CD14-positive monocyte (primary cell): ENCODE measurements at regions not wholly inside any gene's neighbourhood (a gene's known extent, or its start where the extent isn't known, plus 50 kb on each side); places are given as distances from the start of the nearest gene placed in this dataset.

Source experiments
- DNase-seq, 3 donors: peaks; one replicate each; pipeline ENCODE4 v3.0.0-alpha.2; 2011 to 2022
- H2AFZ ChIP-seq: 2 replicates; pipeline ENCODE4 v1.6.0; 2012; ENCODE audit warnings: mild to moderate bottlenecking, low read depth, low read length, inconsistent platforms; ENCODE audit not compliant: insufficient read depth, poor library complexity, severe bottlenecking
- H3K27ac ChIP-seq, 2 donors: 1 replicate in 1 of 2; 2 replicates in 1 of 2; pipeline ENCODE4 v1.5.1; 2012 to 2013; ENCODE audit warnings: low read length in 2 of 2, control low read depth in 1 of 2, inconsistent platforms in 1 of 2, low read depth in 1 of 2, mild to moderate bottlenecking in 1 of 2
- H3K27me3 ChIP-seq, 2 donors: one replicate each; pipeline versions ENCODE4 v1.6.0 to v1.6.1; 2011 to 2013; ENCODE audit warnings: low read length in 2 of 2; ENCODE audit not compliant: control insufficient read depth in 2 of 2, insufficient read depth in 2 of 2
- H3K36me3 ChIP-seq, 2 donors: replicated peaks in 1 of 2; 1 replicate in 1 of 2; 2 replicates in 1 of 2; pipeline versions ENCODE4 v1.5.1 to v1.6.1; 2012 to 2013; ENCODE audit warnings: low read length in 2 of 2, control low read depth in 1 of 2, inconsistent platforms in 1 of 2, mild to moderate bottlenecking in 1 of 2; ENCODE audit not compliant: insufficient read depth in 2 of 2, control insufficient read depth in 1 of 2
- H3K4me1 ChIP-seq, 2 donors: 1 replicate in 1 of 2; 2 replicates in 1 of 2; pipeline versions ENCODE4 v1.5.1 to v1.6.1; 2012 to 2013; ENCODE audit warnings: low read length in 2 of 2, control low read depth in 1 of 2, inconsistent platforms in 1 of 2, mild to moderate bottlenecking in 1 of 2, moderate library complexity in 1 of 2; ENCODE audit not compliant: insufficient read depth in 2 of 2, control insufficient read depth in 1 of 2
- H3K4me2 ChIP-seq: replicated peaks from 2 replicates; pipeline ENCODE3; 2012; ENCODE audit warnings: low read length, moderate library complexity, mild to moderate bottlenecking; ENCODE audit not compliant: poor library complexity, severe bottlenecking; ENCODE audit errors: extremely low read depth
- H3K4me3 ChIP-seq, 3 experiments: fragments of 200-600 bp in 1 of 3; sonication (generic) in 1 of 3; replicated peaks in 1 of 3; 1 replicate in 2 of 3; 2 replicates in 1 of 3; pipeline ENCODE4 v1.5.1; 2011 to 2013; ENCODE audit warnings: low read length in 3 of 3, mild to moderate bottlenecking in 3 of 3, control low read depth in 2 of 3, low read depth in 2 of 3, inconsistent platforms in 1 of 3, moderate library complexity in 1 of 3
- H3K79me2 ChIP-seq: 2 replicates; pipeline ENCODE4 v1.6.0; 2012; ENCODE audit warnings: mild to moderate bottlenecking, control low read depth, inconsistent platforms, low read length, moderate library complexity; ENCODE audit not compliant: insufficient read depth
- H3K9ac ChIP-seq: 2 replicates; pipeline ENCODE4 v1.6.0; 2017; ENCODE audit warnings: low read length, mild to moderate bottlenecking; ENCODE audit not compliant: insufficient read depth, poor library complexity, severe bottlenecking
- H3K9me3 ChIP-seq, 2 donors: replicated peaks in 1 of 2; 1 replicate in 1 of 2; 2 replicates in 1 of 2; pipeline versions ENCODE4 v1.5.1 to v1.6.1; 2012 to 2013; ENCODE audit warnings: low read length in 2 of 2, control low read depth in 1 of 2; ENCODE audit not compliant: control insufficient read depth in 1 of 2, insufficient read depth in 1 of 2
- H4K20me1 ChIP-seq: 2 replicates; pipeline ENCODE4 v1.6.0; 2012; ENCODE audit warnings: mild to moderate bottlenecking, low read length, control low read depth, moderate library complexity; ENCODE audit not compliant: insufficient read depth
- H3K27ac Mint-ChIP-seq, 7 donors: one replicate each; pipeline ENCODE4 v1.8.0; 2020; ENCODE audit warnings: mild to moderate bottlenecking in 7 of 7, mixed read lengths in 7 of 7, moderate library complexity in 6 of 7, inconsistent platforms in 2 of 7
- H3K27me3 Mint-ChIP-seq, 3 donors: one replicate each; pipeline ENCODE4 v1.8.0; 2021 to 2022; ENCODE audit warnings: low read depth in 3 of 3, mild to moderate bottlenecking in 3 of 3, mixed read lengths in 3 of 3, moderate library complexity in 3 of 3, inconsistent platforms in 1 of 3
- H3K36me3 Mint-ChIP-seq, 2 donors: one replicate each; pipeline ENCODE4 v1.8.0; 2020; ENCODE audit warnings: mixed read lengths in 2 of 2, inconsistent platforms in 1 of 2, mild to moderate bottlenecking in 1 of 2
- H3K4me1 Mint-ChIP-seq: one replicate; pipeline ENCODE4 v1.8.0; 2020; ENCODE audit warnings: mild to moderate bottlenecking, mixed read lengths
- H3K4me3 Mint-ChIP-seq, 2 donors: one replicate each; pipeline ENCODE4 v1.8.0; 2020; ENCODE audit warnings: mild to moderate bottlenecking in 2 of 2, mixed read lengths in 2 of 2, moderate library complexity in 1 of 2
- H3K9me3 Mint-ChIP-seq, 7 donors: one replicate each; pipeline ENCODE4 v1.8.0; 2020 to 2022; ENCODE audit warnings: mixed read lengths in 7 of 7, mild to moderate bottlenecking in 6 of 7, moderate library complexity in 6 of 7, inconsistent platforms in 2 of 7
- WGBS: methylation state at CpG from one replicate; pipeline ENCODE4 v1.1.5; 2013; ENCODE audit warnings: missing lambda C conversion rate; ENCODE audit not compliant: insufficient coverage; 5-methylcytosine and 5-hydroxymethylcytosine counted together
- intact Hi-C, 2 donors: fragments of 100-400 bp; cut with micrococcal nuclease; formaldehyde crosslinking; loops; one replicate each; pipeline versions ENCODE4 v1.15.0 to v1.15.1; 2023
- TF ChIP-seq, protein P1 (sequence below): fragments of 200-600 bp; IDR thresholded peaks from one replicate; pipeline ENCODE4 v1.8.0; 2022; ENCODE audit warnings: antibody characterized with exemption, mild to moderate bottlenecking

DNA sequence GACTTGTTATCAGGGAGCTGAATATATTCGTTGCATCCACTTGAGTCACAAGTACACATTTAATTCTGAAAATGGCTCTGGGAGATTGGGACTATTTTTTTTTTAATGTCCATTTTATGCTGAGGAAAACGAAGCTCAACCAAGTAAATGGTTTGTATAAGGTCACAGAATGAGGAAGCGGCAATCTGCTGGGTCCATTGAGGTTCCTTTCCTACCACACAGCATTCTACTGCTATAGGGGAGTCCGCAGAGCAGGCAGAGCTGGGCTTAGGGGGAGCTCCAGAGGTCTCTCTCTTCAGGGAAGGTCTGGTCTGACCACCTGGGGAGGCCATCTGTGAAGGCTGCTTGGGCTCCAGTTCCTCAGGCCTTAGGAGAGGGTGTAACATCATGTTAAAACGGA is 77.9 kb downstream of the MCFD2 start:
- no peak overlapping the region for H3K4me3 Mint-ChIP-seq
- no peaks in the 10 kb centered on the region for H3K79me2 ChIP-seq
- peaks cover 9% of the 10 kb centered on the region in 2 donors for H3K4me1 ChIP-seq
- H2AFZ ChIP-seq, result no peak overlapping the region
- H3K36me3 ChIP-seq, result no peaks in the 10 kb centered on the region
- intact Hi-C loops, result no loop called here
- TF ChIP-seq, protein P1, sequence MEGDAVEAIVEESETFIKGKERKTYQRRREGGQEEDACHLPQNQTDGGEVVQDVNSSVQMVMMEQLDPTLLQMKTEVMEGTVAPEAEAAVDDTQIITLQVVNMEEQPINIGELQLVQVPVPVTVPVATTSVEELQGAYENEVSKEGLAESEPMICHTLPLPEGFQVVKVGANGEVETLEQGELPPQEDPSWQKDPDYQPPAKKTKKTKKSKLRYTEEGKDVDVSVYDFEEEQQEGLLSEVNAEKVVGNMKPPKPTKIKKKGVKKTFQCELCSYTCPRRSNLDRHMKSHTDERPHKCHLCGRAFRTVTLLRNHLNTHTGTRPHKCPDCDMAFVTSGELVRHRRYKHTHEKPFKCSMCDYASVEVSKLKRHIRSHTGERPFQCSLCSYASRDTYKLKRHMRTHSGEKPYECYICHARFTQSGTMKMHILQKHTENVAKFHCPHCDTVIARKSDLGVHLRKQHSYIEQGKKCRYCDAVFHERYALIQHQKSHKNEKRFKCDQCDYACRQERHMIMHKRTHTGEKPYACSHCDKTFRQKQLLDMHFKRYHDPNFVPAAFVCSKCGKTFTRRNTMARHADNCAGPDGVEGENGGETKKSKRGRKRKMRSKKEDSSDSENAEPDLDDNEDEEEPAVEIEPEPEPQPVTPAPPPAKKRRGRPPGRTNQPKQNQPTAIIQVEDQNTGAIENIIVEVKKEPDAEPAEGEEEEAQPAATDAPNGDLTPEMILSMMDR, result no peak
- H3K36me3 Mint-ChIP-seq, result no peaks in the 10 kb centered on the region
- no peaks in the 10 kb centered on the region for H3K27me3 ChIP-seq
- peaks cover 0 to 3% (median 0%) of the 10 kb centered on the region in 7 donors for H3K9me3 Mint-ChIP-seq
- H3K27me3 Mint-ChIP-seq, result peaks cover 2 to 8% (median 4%) of the 10 kb centered on the region in 3 donors
- WGBS, result 67% methylated on average over 1 of the region's 5 CpGs
- peaks cover 10% of the 10 kb centered on the region for H3K4me1 Mint-ChIP-seq
- H3K9me3 ChIP-seq, result no peaks in the 10 kb centered on the region
- H3K9ac ChIP-seq, result no peak overlapping the region
- H4K20me1 ChIP-seq, result no peaks in the 10 kb centered on the region
- no peak overlapping the region for H3K27ac Mint-ChIP-seq
- H3K4me3 ChIP-seq, result no peak overlapping the region
- H3K4me2 ChIP-seq, result no peak overlapping the region
- no peak for DNase-seq
- H3K27ac ChIP-seq, result no peak overlapping the region

- H3K79me2 ChIP-seq, result no peaks in the 10 kb centered on the region
- no peak overlapping the region for H3K27ac Mint-ChIP-seq
- no peak overlapping the region for H3K4me3 Mint-ChIP-seq
- no peak overlapping the region for H3K4me2 ChIP-seq
- no peaks in the 10 kb centered on the region for H4K20me1 ChIP-seq
- peaks cover 0 to 3% (median 0%) of the 10 kb centered on the region in 7 donors for H3K9me3 Mint-ChIP-seq
- H3K4me1 Mint-ChIP-seq, result peaks cover 8% of the 10 kb centered on the region
- H3K4me1 ChIP-seq, result peaks cover 8% of the 10 kb centered on the region in 2 donors
- 95% methylated on average over 8 of the region's 10 CpGs for WGBS
- H3K36me3 ChIP-seq, result no peaks in the 10 kb centered on the region
- DNase-seq, result no peak
- H3K36me3 Mint-ChIP-seq, result no peaks in the 10 kb centered on the region
- H3K27ac ChIP-seq, result no peak overlapping the region
- intact Hi-C loops, result no loop called here
- H2AFZ ChIP-seq, result no peak overlapping the region
- TF ChIP-seq, protein P1, result no peak
- no peak overlapping the region for H3K4me3 ChIP-seq
- H3K9ac ChIP-seq, result no peak overlapping the region
- no peaks in the 10 kb centered on the region for H3K9me3 ChIP-seq
- peaks cover 0 to 8% (median 4%) of the 10 kb centered on the region in 3 donors for H3K27me3 Mint-ChIP-seq
- H3K27me3 ChIP-seq, result no peaks in the 10 kb centered on the region
These were observed 78.5 kb downstream of the MCFD2 start for GRCh38 chr2:46837112-46837454.
